GM10248 (cell line): ENCODE measurements at regions not wholly inside any gene's neighbourhood (a gene's known extent, or its start where the extent isn't known, plus 50 kb on each side); places are given as distances from the start of the nearest gene placed in this dataset.

ENCODE experiments used
- CTCF ChIA-PET: fragments of 300-600 bp; sonication (Branson Sonifier 250); formaldehyde crosslinking; extraction: SDS; loops from one replicate; lab custom pipeline; 2021; ENCODE audit warnings: antibody characterized with exemption; lab: Yijun Ruan, JAX
- POLR2A ChIA-PET: fragments of 350-650 bp; sonication (Branson Sonifier 250); formaldehyde crosslinking; extraction: SDS; loops from one replicate; lab custom pipeline; 2020; ENCODE audit warnings: antibody characterized with exemption; lab: Yijun Ruan, JAX
- DNase-seq: peaks from one replicate; pipeline ENCODE4 v3.0.0; 2012; ENCODE audit errors: extremely low spot score
- TF ChIP-seq, protein P1 (sequence below): IDR thresholded peaks from 2 replicates; pipeline ENCODE4 v1.5.1; 2012; ENCODE audit warnings: mild to moderate bottlenecking, low read depth; ENCODE audit errors: extremely low read depth, missing control alignments, control extremely low read depth

- no peak for DNase-seq
- TF ChIP-seq, protein P1, sequence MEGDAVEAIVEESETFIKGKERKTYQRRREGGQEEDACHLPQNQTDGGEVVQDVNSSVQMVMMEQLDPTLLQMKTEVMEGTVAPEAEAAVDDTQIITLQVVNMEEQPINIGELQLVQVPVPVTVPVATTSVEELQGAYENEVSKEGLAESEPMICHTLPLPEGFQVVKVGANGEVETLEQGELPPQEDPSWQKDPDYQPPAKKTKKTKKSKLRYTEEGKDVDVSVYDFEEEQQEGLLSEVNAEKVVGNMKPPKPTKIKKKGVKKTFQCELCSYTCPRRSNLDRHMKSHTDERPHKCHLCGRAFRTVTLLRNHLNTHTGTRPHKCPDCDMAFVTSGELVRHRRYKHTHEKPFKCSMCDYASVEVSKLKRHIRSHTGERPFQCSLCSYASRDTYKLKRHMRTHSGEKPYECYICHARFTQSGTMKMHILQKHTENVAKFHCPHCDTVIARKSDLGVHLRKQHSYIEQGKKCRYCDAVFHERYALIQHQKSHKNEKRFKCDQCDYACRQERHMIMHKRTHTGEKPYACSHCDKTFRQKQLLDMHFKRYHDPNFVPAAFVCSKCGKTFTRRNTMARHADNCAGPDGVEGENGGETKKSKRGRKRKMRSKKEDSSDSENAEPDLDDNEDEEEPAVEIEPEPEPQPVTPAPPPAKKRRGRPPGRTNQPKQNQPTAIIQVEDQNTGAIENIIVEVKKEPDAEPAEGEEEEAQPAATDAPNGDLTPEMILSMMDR, result no peak
- POLR2A ChIA-PET, result no interaction called here
- CTCF ChIA-PET, result no interaction called here
Measured at GRCh38 chr5:3661755-3662296, 66.2 kb downstream of the IRX1 start.

GRCh38 chr5:3662344-3662743, 66.7 kb downstream of the IRX1 start:
- POLR2A ChIA-PET, result no interaction called here
- CTCF ChIA-PET, result no interaction called here
- TF ChIP-seq, protein P1, result no peak
- no peak for DNase-seq

DNA sequence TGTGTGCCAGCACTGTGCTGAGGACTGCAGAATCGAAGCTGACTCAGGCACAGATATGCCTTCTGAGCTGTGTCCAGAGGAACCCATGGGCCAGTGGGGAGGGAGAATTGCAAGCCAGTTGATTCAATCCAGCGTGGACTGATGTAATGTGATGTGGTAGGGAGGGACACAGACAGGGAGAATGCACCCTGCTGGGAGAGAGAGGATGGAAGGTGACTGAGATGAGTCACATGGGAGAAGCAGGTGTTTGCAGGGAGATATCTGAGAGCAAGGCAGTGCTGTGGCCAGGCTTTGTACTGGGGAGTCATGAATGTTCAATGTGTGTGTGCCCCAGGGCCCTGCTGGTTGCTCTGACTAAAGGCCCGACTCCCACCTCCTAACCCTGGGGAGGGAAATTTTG, 75.7 kb downstream of the IRX1 start:
- DNase-seq, result no peak
- POLR2A ChIA-PET, result no interaction called here
- CTCF ChIA-PET, result no interaction called here
- TF ChIP-seq, protein P1, result no peak

DNA sequence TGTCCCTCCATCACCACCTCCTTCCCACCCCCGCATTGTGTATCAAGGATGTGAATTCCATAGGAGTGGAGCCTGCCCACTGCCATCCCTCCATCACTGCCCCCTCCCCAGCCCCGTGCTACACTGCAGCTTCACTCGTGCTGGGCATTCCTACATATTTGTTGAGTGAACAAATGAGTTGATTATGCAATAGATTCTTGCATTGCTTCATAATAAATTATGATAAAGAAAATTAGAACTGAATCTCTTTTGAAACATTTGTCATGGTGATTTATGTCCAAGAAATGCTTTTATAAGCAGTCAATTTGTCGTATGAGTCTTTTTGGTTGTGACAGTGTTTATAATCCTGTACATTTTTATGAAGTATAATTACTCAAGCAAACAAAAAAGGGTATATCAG, 83.2 kb downstream of the IRX1 start:
- POLR2A ChIA-PET, result no interaction called here
- no peak for DNase-seq
- CTCF ChIA-PET, result no interaction called here
- TF ChIP-seq, protein P1, result no peak

GRCh38 chr5:3680821-3681220, 85.2 kb downstream of the IRX1 start:
- TF ChIP-seq, protein P1, result no peak
- ChIA-PET CTCF (no interaction called here), POLR2A (no interaction called here)
- DNase-seq, result no peak

DNA sequence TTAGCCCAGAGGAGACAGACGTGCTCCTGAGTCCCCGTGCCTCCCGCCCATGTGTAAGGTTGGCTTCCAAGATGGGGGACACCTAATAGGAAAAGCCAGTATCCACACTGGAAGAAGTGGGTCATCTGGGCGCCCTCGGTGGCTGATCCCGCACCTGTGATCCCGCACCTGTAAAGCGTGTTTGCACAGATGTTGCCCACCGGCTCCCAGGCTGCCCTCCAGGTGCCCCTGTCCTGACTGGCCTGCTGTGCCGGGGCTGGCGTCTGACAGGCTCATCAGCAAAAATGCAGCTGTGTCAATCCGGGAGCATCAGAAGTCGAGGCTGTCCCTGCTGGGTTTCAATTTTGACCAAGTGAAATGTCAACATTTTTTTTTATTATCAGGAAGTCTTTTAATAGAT, 88.5 kb downstream of the IRX1 start:
- CTCF ChIA-PET, result no interaction called here
- no peak for DNase-seq
- POLR2A ChIA-PET, result no interaction called here
- TF ChIP-seq, protein P1, result no peak
